Astrocyte (in vitro differentiated cells and primary cell): ENCODE measurements at regions not wholly inside any gene's neighbourhood (a gene's known extent, or its start where the extent isn't known, plus 50 kb on each side); places are given as distances from the start of the nearest gene placed in this dataset.

Experiments
- CTCF ChIP-seq: IDR thresholded peaks from 2 replicates; pipeline ENCODE4 v1.5.1; 2011; ENCODE audit warnings: low read depth, mild to moderate bottlenecking, inconsistent platforms, low read length, moderate library complexity; ENCODE audit not compliant: insufficient read depth
- EZH2 ChIP-seq: IDR thresholded peaks from 2 replicates; pipeline ENCODE4 v1.6.1; 2012; ENCODE audit warnings: mild to moderate bottlenecking, low read length, inconsistent platforms; ENCODE audit not compliant: insufficient read depth

DNA sequence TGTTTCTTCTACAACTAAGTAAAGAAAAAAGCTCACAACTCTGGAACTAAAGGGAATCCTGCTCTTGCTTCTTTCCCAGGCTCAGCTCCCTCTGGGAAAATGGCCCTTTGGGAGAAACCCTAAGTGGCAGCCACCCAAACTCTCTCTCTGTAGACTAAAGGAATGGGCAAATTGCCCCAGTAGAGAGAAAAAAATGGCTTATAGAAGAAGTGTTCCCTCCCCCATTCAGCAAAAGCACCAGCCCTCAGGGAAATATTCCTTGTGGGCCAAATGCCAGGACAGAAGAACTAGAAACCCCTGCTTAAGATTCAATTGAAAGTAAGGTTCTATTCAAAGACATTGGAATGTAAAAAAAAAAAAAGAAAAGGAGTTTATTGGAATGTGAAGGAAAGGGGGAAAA lies 603.7 kb upstream of the ALCAM start:
- no peak for TF ChIP-seq CTCF
- TF ChIP-seq EZH2, result no peak
